ENCODE measurements at regions not wholly inside any gene's neighbourhood (a gene's known extent, or its start where the extent isn't known, plus 50 kb on each side); places are given as distances from the start of the nearest gene placed in this dataset.
"Not testable (repeated sequence)": the region's sequence is repeated elsewhere in the genome, so short reads cannot be mapped to it uniquely, and the experiment has no call there.

DNA sequence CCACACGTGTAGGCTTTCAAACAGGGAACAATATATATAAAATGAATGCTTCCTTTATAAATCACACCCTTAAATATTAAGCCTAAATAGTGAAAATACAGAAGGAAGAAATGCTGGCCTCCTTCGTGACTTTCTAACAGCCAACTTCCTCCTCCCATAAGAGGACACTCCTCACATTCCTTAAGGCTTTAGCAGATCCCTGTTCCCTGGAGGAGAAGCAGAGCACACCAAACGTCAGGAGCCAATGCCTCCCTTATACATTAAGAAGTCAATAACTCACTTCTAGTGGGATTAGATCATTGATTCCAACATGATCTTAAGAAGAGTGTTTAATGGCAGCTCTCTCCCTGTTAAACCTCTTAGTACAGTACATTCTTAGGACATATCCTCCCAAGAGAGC lies 108.4 kb upstream of the FAM241A start:
- no peak overlapping the region for H3K27ac ChIP-seq
- no peak for TF ChIP-seq POLR2A (IDR thresholded peaks at IDR 0.05)
- TF ChIP-seq CTCF (IDR thresholded peaks at IDR 0.05), result no peak
- no peaks in the 10 kb centered on the region for H3K4me1 ChIP-seq
- no peaks in the 10 kb centered on the region for H3K9me3 ChIP-seq
- 21% methylated on average over 3 of the region's 3 CpGs for WGBS, 2 donors
- H3K4me3 ChIP-seq, result no peak overlapping the region
- ATAC-seq, result no peak
- H3K36me3 ChIP-seq (replicated peaks in 1 of 2; ENCODE audit: insufficient read depth in 1 of 2, low read depth in 2 of 2), result no peaks in the 10 kb centered on the region
- intact Hi-C loops (cut with DNase I), result no loop called here
- DNase-seq, result no peak
- no peaks in the 10 kb centered on the region for H3K27me3 ChIP-seq

DNA sequence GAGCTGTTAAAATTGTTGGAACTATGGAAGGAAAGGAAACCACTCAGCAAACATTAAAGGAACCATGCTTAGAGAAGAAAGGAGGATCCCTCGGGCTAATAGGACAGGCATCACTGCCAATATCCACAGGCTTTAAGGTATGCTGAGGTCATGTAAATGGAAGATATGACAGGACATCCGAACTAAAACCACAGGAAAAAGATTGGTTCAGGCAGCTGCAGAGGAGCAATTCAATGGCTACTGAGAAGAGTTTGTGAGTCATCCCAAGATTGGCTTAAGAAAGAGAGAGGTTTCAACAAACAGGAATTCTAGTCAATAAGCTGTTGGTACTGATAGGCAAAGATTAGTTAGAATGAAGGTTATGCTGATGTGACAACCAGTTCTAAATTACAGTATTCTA lies 106.4 kb upstream of the FAM241A start:
- ATAC-seq (no peak), DNase-seq (no peak)
- 60 to 62% methylated on average over 2 of the region's 2 CpGs for WGBS, 2 donors
- no peak for TF ChIP-seq CTCF (IDR thresholded peaks at IDR 0.05)
- TF ChIP-seq POLR2A (IDR thresholded peaks at IDR 0.05), result no peak
- intact Hi-C loops (cut with DNase I), result no loop called here
- no peak overlapping the region for H3K27ac ChIP-seq
- no peaks in the 10 kb centered on the region for H3K9me3 ChIP-seq
- no peaks in the 10 kb centered on the region for H3K27me3 ChIP-seq
- H3K4me1 ChIP-seq, result no peaks in the 10 kb centered on the region
- H3K36me3 ChIP-seq (replicated peaks in 1 of 2; ENCODE audit: insufficient read depth in 1 of 2, low read depth in 2 of 2), result no peaks in the 10 kb centered on the region
- H3K4me3 ChIP-seq, result no peak overlapping the region

DNA sequence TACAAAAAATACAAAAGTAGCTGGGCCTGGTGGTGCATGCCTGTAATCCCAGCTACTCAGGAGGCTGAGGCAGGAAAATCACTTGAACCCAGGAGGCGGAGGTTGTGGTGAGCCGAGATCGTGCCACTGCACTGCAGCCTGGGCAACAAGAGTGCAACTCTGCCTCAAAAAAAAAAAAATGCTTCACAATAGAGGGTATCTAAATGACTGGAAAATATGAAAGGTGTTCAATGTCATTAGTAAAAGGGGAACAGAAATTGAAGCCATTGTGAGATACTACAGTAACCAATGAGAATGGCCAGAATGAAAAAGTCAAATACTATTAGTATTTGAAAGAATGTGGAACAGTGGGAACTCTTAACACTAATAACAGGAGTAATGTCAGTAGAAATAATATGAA lies 96.1 kb upstream of the FAM241A start:
- WGBS, 2 donors, result 87 to 94% methylated on average over 3 of the region's 3 CpGs
- H3K4me1 ChIP-seq; H3K36me3 ChIP-seq (replicated peaks in 1 of 2; ENCODE audit: insufficient read depth in 1 of 2, low read depth in 2 of 2); DNase-seq; intact Hi-C loops (cut with DNase I); H3K27me3 ChIP-seq; ATAC-seq; H3K4me3 ChIP-seq; H3K9me3 ChIP-seq; H3K27ac ChIP-seq: not testable (repeated sequence)

DNA sequence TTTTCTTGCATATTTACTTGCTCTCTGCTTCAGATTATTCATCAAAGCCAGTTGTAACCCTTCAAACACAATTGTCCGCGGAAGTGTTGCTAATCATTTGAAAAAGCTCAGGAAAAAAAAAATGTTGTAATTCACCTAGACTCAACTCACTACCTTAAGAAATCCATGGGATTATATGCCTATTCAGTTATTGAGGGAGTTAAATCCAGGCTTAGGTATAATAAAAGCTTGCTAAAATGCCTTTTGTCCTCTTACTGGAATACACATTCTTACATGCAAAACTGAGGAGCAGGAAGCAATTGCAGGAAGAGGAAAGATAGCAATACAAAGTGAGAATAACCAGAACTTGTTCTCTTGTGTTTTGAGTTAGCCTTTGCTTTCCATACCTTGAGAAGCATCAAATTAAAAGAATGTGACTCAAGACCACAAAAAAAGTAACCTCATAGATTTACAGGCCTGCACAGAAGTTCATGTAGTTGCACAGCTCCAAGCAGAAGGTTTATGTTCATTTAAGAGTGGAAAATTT lies 91.4 kb upstream of the FAM241A start:
- no peak for TF ChIP-seq POLR2A (IDR thresholded peaks at IDR 0.05)
- H3K27me3 ChIP-seq, result no peaks in the 10 kb centered on the region
- no peak for DNase-seq
- H3K4me1 ChIP-seq, result no peaks in the 10 kb centered on the region
- no peak overlapping the region for H3K4me3 ChIP-seq
- 80 to 85% methylated on average over 2 of the region's 2 CpGs for WGBS, 2 donors
- H3K27ac ChIP-seq, result no peak overlapping the region
- no peak for ATAC-seq
- intact Hi-C loops (cut with DNase I), result no loop called here
- H3K36me3 ChIP-seq (replicated peaks in 1 of 2; ENCODE audit: insufficient read depth in 1 of 2, low read depth in 2 of 2), result no peaks in the 10 kb centered on the region
- H3K9me3 ChIP-seq, result no peaks in the 10 kb centered on the region

GRCh38 chr4:112055100-112055499 lies 90.2 kb upstream of the FAM241A start:
- no peaks in the 10 kb centered on the region for H3K36me3 ChIP-seq (replicated peaks in 1 of 2; ENCODE audit: insufficient read depth in 1 of 2, low read depth in 2 of 2)
- no peaks in the 10 kb centered on the region for H3K9me3 ChIP-seq
- TF ChIP-seq POLR2A (IDR thresholded peaks at IDR 0.05), result no peak
- TF ChIP-seq CTCF (IDR thresholded peaks at IDR 0.05), result no peak
- H3K27me3 ChIP-seq, result no peaks in the 10 kb centered on the region
- no peaks in the 10 kb centered on the region for H3K4me1 ChIP-seq
- no peak overlapping the region for H3K27ac ChIP-seq
- ATAC-seq, result no peak
- intact Hi-C loops (cut with DNase I), result no loop called here
- no peak overlapping the region for H3K4me3 ChIP-seq
- DNase-seq, result no peak

GRCh38 chr4:112057470-112057869 lies 87.8 kb upstream of the FAM241A start:
- DNase-seq (no peak), ATAC-seq (no peak)
- TF ChIP-seq POLR2A (IDR thresholded peaks at IDR 0.05) (no peak), CTCF (IDR thresholded peaks at IDR 0.05) (no peak)
- Histone ChIP-seq H3K4me1 (no peaks in the 10 kb centered on the region), H3K9me3 (no peaks in the 10 kb centered on the region), H3K4me3 (no peak overlapping the region), H3K27me3 (no peaks in the 10 kb centered on the region), H3K36me3 (replicated peaks in 1 of 2; ENCODE audit: insufficient read depth in 1 of 2, low read depth in 2 of 2) (no peaks in the 10 kb centered on the region), H3K27ac (no peak overlapping the region)
- WGBS, 2 donors, result 48 to 51% methylated on average over 3 of the region's 3 CpGs
- intact Hi-C loops (cut with DNase I), result no loop called here
